C4-2B (cell line): ENCODE measurements at regions not wholly inside any gene's neighbourhood (a gene's known extent, or its start where the extent isn't known, plus 50 kb on each side); places are given as distances from the start of the nearest gene placed in this dataset.

Experiments used
- ZFX ChIP-seq: fragments of 450-650 bp; IDR thresholded peaks from 2 replicates; pipeline ENCODE4 v1.6.1; 2017
- TF ChIP-seq, protein P1 (sequence below): fragments of 450-650 bp; conservative IDR thresholded peaks from 2 replicates; pipeline ENCODE4 v1.5.1; 2017; ENCODE audit warnings: mild to moderate bottlenecking

DNA sequence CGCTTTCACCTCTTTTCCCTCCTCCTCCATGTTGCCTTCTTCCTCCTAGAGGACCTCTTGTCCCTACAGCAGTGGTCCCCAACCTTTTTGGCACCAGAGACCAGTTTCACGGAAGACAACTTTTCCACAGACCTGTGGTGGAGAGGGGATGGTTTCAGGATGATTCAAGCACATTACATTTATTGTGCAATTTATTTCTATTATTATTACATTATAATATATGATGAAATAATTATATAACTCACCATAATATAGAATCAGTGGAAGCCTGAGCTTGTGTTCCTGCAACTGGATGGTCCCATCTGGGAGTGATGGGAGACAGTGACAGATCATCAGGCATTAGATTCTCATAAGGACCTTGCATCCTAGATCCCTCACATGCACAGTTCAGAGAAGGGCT lies 152.2 kb upstream of the NCKAP5 start:
- TF ChIP-seq, protein P1, sequence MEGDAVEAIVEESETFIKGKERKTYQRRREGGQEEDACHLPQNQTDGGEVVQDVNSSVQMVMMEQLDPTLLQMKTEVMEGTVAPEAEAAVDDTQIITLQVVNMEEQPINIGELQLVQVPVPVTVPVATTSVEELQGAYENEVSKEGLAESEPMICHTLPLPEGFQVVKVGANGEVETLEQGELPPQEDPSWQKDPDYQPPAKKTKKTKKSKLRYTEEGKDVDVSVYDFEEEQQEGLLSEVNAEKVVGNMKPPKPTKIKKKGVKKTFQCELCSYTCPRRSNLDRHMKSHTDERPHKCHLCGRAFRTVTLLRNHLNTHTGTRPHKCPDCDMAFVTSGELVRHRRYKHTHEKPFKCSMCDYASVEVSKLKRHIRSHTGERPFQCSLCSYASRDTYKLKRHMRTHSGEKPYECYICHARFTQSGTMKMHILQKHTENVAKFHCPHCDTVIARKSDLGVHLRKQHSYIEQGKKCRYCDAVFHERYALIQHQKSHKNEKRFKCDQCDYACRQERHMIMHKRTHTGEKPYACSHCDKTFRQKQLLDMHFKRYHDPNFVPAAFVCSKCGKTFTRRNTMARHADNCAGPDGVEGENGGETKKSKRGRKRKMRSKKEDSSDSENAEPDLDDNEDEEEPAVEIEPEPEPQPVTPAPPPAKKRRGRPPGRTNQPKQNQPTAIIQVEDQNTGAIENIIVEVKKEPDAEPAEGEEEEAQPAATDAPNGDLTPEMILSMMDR, result no peak
- no peak for TF ChIP-seq ZFX
